SK-N-SH treated with all-trans-retinoic acid at 6 μM for 48 hours (cell line): ENCODE measurements at regions not wholly inside any gene's neighbourhood (a gene's known extent, or its start where the extent isn't known, plus 50 kb on each side); places are given as distances from the start of the nearest gene placed in this dataset.

ENCODE experiments used
- ISL1 ChIP-seq: fragments of 250-450 bp; sonication (Bioruptor Pico); IDR thresholded peaks from 2 replicates; pipeline ENCODE4 v2.1.2; 2022; ENCODE audit warnings: mild to moderate bottlenecking, moderate library complexity
- PATZ1 ChIP-seq: fragments of 250-450 bp; sonication (Bioruptor Pico); IDR thresholded peaks from 2 replicates; pipeline ENCODE4 v1.8.0; 2020; ENCODE audit warnings: mild to moderate bottlenecking, moderate library complexity, borderline replicate concordance
- ZNF70 ChIP-seq: fragments of 450-650 bp; formaldehyde crosslinking; IDR thresholded peaks from 2 replicates; pipeline ENCODE4 v1.5.0; 2020; ENCODE audit warnings: mild to moderate bottlenecking, moderate library complexity

GRCh38 chr12:85374981-85375380 is 95.0 kb downstream of the ALX1 start:
- TF ChIP-seq ISL1 (CRISPR knock-in tag), result no peak
- TF ChIP-seq PATZ1 (CRISPR knock-in tag), result no peak
- TF ChIP-seq ZNF70 (CRISPR knock-in tag), result no peak
